GM23338 (cell line): ENCODE measurements at regions not wholly inside any gene's neighbourhood (a gene's known extent, or its start where the extent isn't known, plus 50 kb on each side); places are given as distances from the start of the nearest gene placed in this dataset.

Experiments
- ATAC-seq: fragments of 200-7000 bp; cut with Tn5 transposase; 3 replicates; pipeline ENCODE4 v1.9.1; 2020
- DNase-seq: peaks from one replicate; pipeline ENCODE4 v3.0.0-alpha.2; 2015; ENCODE audit warnings: low spot score
- H2AFZ ChIP-seq: fragments of 200-600 bp; sonication (generic); 2 replicates; pipeline ENCODE4 v1.8.0; 2016; ENCODE audit warnings: antibody characterized with exemption, mild to moderate bottlenecking, moderate library complexity
- H3F3A ChIP-seq: fragments of 200-600 bp; sonication (generic); replicated peaks from 2 replicates; pipeline ENCODE4 v1.8.0; 2017; ENCODE audit warnings: antibody characterized with exemption, mixed run types, low read depth
- H3K27ac ChIP-seq: fragments of 200-600 bp; sonication (generic); 2 replicates; pipeline ENCODE4 v1.6.1; 2016; ENCODE audit warnings: low read depth
- H3K27me3 ChIP-seq: fragments of 200-600 bp; sonication (generic); 2 replicates; pipeline ENCODE4 v1.8.0; 2016; ENCODE audit warnings: mild to moderate bottlenecking, mixed run types, moderate library complexity; ENCODE audit not compliant: insufficient read depth
- H3K36me3 ChIP-seq: fragments of 200-600 bp; sonication (generic); 2 replicates; pipeline ENCODE4 v1.8.0; 2016; ENCODE audit warnings: mild to moderate bottlenecking; ENCODE audit not compliant: insufficient read depth
- H3K4me1 ChIP-seq: fragments of 200-600 bp; sonication (generic); 2 replicates; pipeline ENCODE4 v1.8.0; 2016; ENCODE audit warnings: mild to moderate bottlenecking, moderate library complexity; ENCODE audit not compliant: insufficient read depth
- H3K4me2 ChIP-seq: fragments of 200-600 bp; sonication (generic); 2 replicates; pipeline ENCODE4 v1.7.1; 2017; ENCODE audit warnings: mixed run types
- H3K4me3 ChIP-seq: fragments of 200-600 bp; sonication (generic); 2 replicates; pipeline ENCODE4 v1.6.1; 2016; ENCODE audit warnings: mixed run types
- H3K79me2 ChIP-seq: fragments of 200-600 bp; sonication (generic); replicated peaks from 2 replicates; pipeline ENCODE4 v1.8.0; 2017; ENCODE audit warnings: mild to moderate bottlenecking; ENCODE audit not compliant: insufficient read depth
- H3K9me2 ChIP-seq: fragments of 200-600 bp; sonication (generic); 2 replicates; pipeline ENCODE4 v1.8.0; 2017; ENCODE audit not compliant: insufficient read depth
- H4K20me1 ChIP-seq: fragments of 200-600 bp; sonication (generic); replicated peaks from 2 replicates; pipeline ENCODE4 v1.8.0; 2017; ENCODE audit warnings: mild to moderate bottlenecking; ENCODE audit not compliant: insufficient read depth
- H3K27ac Mint-ChIP-seq: 2 replicates; pipeline ENCODE4 v1.8.0; 2020; ENCODE audit warnings: inconsistent platforms, mild to moderate bottlenecking, moderate library complexity, mixed read lengths
- H3K27me3 Mint-ChIP-seq: 3 replicates; pipeline ENCODE4 v1.8.0; 2022; ENCODE audit warnings: low read depth, mild to moderate bottlenecking, moderate library complexity, mixed read lengths, inconsistent platforms; ENCODE audit not compliant: insufficient read depth, poor library complexity
- H3K36me3 Mint-ChIP-seq: 3 replicates; pipeline ENCODE4 v1.8.0; 2021; ENCODE audit warnings: low read depth, mild to moderate bottlenecking, inconsistent platforms, moderate library complexity, mixed read lengths
- H3K4me1 Mint-ChIP-seq: 3 replicates; pipeline ENCODE4 v1.8.0; 2020; ENCODE audit warnings: mild to moderate bottlenecking, inconsistent platforms, mixed read lengths
- H3K4me3 Mint-ChIP-seq: 3 replicates; pipeline ENCODE4 v1.8.0; 2021; ENCODE audit warnings: moderate library complexity, mild to moderate bottlenecking, inconsistent platforms, mixed read lengths
- H3K9me3 Mint-ChIP-seq: 3 replicates; pipeline ENCODE4 v1.8.0; 2020; ENCODE audit warnings: moderate library complexity, mild to moderate bottlenecking, inconsistent platforms, mixed read lengths
- CREB1 ChIP-seq: fragments of 250-450 bp; sonication (Bioruptor Pico); IDR thresholded peaks from 2 replicates; pipeline ENCODE4 v1.5.0; 2020; ENCODE audit warnings: low read depth, mild to moderate bottlenecking, moderate library complexity
- EZH2 ChIP-seq: fragments of 200-600 bp; sonication (generic); IDR thresholded peaks from one replicate; pipeline ENCODE4 v1.8.0; 2017; ENCODE audit warnings: antibody characterized with exemption, mild to moderate bottlenecking, low read depth; ENCODE audit not compliant: unreplicated experiment
- EZH2phosphoT487 ChIP-seq: fragments of 200-600 bp; sonication (generic); IDR thresholded peaks from one replicate; pipeline ENCODE4 v1.8.1; 2018; ENCODE audit warnings: antibody characterized with exemption; ENCODE audit not compliant: unreplicated experiment
- JUNB ChIP-seq: IDR thresholded peaks from one replicate; pipeline ENCODE4 v1.6.1; 2016; ENCODE audit warnings: antibody characterized with exemption; ENCODE audit not compliant: unreplicated experiment
- NANOG ChIP-seq: IDR thresholded peaks from 2 replicates; pipeline ENCODE4 v1.6.1; 2016; ENCODE audit warnings: antibody characterized with exemption, borderline replicate concordance
- POLR2AphosphoS5 ChIP-seq: IDR thresholded peaks from 2 replicates; pipeline ENCODE4 v1.6.1; 2016; ENCODE audit warnings: antibody characterized with exemption, low read depth
- STAT1 ChIP-seq: IDR thresholded peaks from one replicate; pipeline ENCODE4 v1.6.1; 2016; ENCODE audit warnings: antibody characterized with exemption; ENCODE audit not compliant: unreplicated experiment
- ZNF114 ChIP-seq: fragments of 250-450 bp; sonication (Bioruptor Pico); IDR thresholded peaks from 2 replicates; pipeline ENCODE4 v1.5.0; 2020; ENCODE audit warnings: mild to moderate bottlenecking, moderate library complexity
- ZNF331 ChIP-seq: fragments of 250-450 bp; sonication (Bioruptor Pico); IDR thresholded peaks from 2 replicates; pipeline ENCODE4 v1.5.0; 2020; ENCODE audit warnings: low read depth, mild to moderate bottlenecking, moderate library complexity
- ZNF462 ChIP-seq: fragments of 250-450 bp; sonication (Bioruptor Pico); IDR thresholded peaks from 2 replicates; pipeline ENCODE4 v1.5.0; 2020; ENCODE audit warnings: mild to moderate bottlenecking, moderate library complexity
- TF ChIP-seq, protein P1 (sequence below), 2 experiments: fragments of 200-600 bp in 1 of 2; sonication (generic) in 1 of 2; conservative IDR thresholded peaks; 2 replicates each; pipeline versions ENCODE4 v1.5.1 to v1.6.1; 2016 to 2017; ENCODE audit warnings: antibody characterized with exemption in 2 of 2, low read depth in 2 of 2, mild to moderate bottlenecking in 2 of 2, moderate library complexity in 1 of 2
- TF ChIP-seq, protein P2 (sequence below): IDR thresholded peaks from 2 replicates; pipeline ENCODE4 v1.6.1; 2016; ENCODE audit warnings: antibody characterized with exemption

DNA sequence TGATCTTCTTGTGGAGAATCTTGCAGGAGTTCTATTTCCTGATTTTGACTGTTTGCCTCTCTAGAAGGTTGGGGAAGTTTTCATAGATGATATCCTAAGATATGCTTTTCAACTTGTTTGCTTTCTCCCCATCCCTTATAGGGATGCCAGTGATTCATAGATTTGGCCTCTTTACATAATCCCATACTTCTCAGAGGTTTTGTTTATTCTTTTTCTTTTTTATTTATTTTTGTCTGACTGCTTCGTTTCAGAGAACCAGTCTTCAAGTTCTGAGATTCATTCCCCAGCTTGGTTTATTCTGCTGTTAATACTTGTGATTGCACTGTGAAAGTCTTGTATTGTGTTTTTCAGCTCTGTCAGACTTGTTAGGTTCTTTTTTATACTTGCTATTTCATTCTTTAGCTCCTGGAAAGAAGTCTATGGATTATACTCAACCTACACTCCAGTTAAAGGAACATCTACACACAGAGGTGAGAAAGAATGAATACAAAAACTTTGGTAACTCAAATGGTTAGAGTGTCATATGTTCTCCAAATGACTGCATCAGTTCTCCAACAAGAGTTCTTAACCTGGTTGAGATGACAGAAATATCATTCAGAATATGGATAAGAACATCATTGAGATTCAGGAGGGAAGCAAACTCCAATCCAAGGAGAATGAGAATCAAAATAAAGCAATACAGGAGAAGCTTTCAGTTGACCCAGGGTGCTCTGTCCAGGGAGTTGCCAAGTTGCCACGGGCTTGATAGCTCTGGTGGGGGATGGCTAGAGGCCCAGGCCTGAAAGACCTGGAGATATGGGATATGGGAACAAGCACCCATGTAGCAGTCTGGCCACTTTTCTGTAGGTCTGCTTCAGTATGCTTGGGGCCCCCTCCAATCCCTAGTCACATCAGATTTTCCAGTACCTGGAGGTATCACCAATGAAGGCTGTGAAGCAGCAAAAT is 150.3 kb downstream of the AHR start:
- no peak for TF ChIP-seq ZNF114 (CRISPR knock-in tag)
- TF ChIP-seq, protein P1, sequence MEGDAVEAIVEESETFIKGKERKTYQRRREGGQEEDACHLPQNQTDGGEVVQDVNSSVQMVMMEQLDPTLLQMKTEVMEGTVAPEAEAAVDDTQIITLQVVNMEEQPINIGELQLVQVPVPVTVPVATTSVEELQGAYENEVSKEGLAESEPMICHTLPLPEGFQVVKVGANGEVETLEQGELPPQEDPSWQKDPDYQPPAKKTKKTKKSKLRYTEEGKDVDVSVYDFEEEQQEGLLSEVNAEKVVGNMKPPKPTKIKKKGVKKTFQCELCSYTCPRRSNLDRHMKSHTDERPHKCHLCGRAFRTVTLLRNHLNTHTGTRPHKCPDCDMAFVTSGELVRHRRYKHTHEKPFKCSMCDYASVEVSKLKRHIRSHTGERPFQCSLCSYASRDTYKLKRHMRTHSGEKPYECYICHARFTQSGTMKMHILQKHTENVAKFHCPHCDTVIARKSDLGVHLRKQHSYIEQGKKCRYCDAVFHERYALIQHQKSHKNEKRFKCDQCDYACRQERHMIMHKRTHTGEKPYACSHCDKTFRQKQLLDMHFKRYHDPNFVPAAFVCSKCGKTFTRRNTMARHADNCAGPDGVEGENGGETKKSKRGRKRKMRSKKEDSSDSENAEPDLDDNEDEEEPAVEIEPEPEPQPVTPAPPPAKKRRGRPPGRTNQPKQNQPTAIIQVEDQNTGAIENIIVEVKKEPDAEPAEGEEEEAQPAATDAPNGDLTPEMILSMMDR (conservative IDR thresholded peaks at IDR 0.05; ENCODE audit: low read depth in 2 of 2) = no peak
- TF ChIP-seq EZH2 = no peak
- TF ChIP-seq JUNB = no peak
- TF ChIP-seq NANOG = no peak
- TF ChIP-seq POLR2AphosphoS5 = no peak
- no peak for TF ChIP-seq EZH2phosphoT487
- no peak for TF ChIP-seq ZNF331 (CRISPR knock-in tag)
- no peak for TF ChIP-seq ZNF462 (CRISPR knock-in tag)
- TF ChIP-seq STAT1 = no peak
- TF ChIP-seq, protein P2, sequence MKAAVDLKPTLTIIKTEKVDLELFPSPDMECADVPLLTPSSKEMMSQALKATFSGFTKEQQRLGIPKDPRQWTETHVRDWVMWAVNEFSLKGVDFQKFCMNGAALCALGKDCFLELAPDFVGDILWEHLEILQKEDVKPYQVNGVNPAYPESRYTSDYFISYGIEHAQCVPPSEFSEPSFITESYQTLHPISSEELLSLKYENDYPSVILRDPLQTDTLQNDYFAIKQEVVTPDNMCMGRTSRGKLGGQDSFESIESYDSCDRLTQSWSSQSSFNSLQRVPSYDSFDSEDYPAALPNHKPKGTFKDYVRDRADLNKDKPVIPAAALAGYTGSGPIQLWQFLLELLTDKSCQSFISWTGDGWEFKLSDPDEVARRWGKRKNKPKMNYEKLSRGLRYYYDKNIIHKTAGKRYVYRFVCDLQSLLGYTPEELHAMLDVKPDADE = no peak
- no peak for TF ChIP-seq CREB1 (CRISPR knock-in tag)
- Histone ChIP-seq H3K79me2 (no peaks in the 10 kb centered on the region), H3K9me2 (peaks cover 7% of the 10 kb centered on the region; the same call in 1 of the 2 replicates), H2AFZ (no peak overlapping the region), H3K27me3 (no peaks in the 10 kb centered on the region), H4K20me1 (no peaks in the 10 kb centered on the region), H3K27ac (no peak overlapping the region), H3K4me2 (no peak overlapping the region), H3F3A (no peaks in the 10 kb centered on the region), H3K36me3 (no peaks in the 10 kb centered on the region), H3K4me1 (no peaks in the 10 kb centered on the region), H3K4me3 (no peak overlapping the region)
- peaks cover 20% of the 10 kb centered on the region; the same call in 2 of the 3 replicates for H3K36me3 Mint-ChIP-seq
- no peak overlapping the region for H3K4me3 Mint-ChIP-seq
- ATAC-seq = no peak
- no peak for DNase-seq
- H3K27me3 Mint-ChIP-seq = no peaks in the 10 kb centered on the region
- peaks cover 9% of the 10 kb centered on the region; the same call in 2 of the 3 replicates for H3K4me1 Mint-ChIP-seq
- H3K27ac Mint-ChIP-seq = no peak overlapping the region
- peaks cover 22% of the 10 kb centered on the region for H3K9me3 Mint-ChIP-seq
